K562 (cell line): ENCODE measurements at regions not wholly inside any gene's neighbourhood (a gene's known extent, or its start where the extent isn't known, plus 50 kb on each side); places are given as distances from the start of the nearest gene placed in this dataset.

Source experiments
- EGR1 ChIP-seq: fragments of 450-650 bp; conservative IDR thresholded peaks from 2 replicates; pipeline ENCODE4 v1.6.1; 2017; ENCODE audit warnings: mild to moderate bottlenecking
- MXD1 ChIP-seq: fragments of 250-450 bp; sonication (Bioruptor Pico); IDR thresholded peaks from 2 replicates; pipeline ENCODE4 v1.8.0; 2021; ENCODE audit warnings: borderline replicate concordance, mild to moderate bottlenecking, moderate library complexity; ENCODE audit not compliant: poor library complexity, severe bottlenecking
- PRPF4 ChIP-seq: fragments of 200-400 bp; formaldehyde crosslinking; IDR thresholded peaks from one replicate; pipeline ENCODE4 v1.6.1; 2017; ENCODE audit warnings: low read length, low read depth, mild to moderate bottlenecking; ENCODE audit not compliant: insufficient read depth, poor library complexity, severe bottlenecking
- RCOR1 ChIP-seq, 2 experiments: IDR thresholded peaks; 2 replicates each; pipeline ENCODE4 v1.6.1; 2012; ENCODE audit warnings: low read depth in 2 of 2, low read length in 2 of 2, borderline replicate concordance in 1 of 2, improper control_type of control experiment in 1 of 2
- SETDB1 ChIP-seq: IDR thresholded peaks from one replicate; pipeline ENCODE4 v1.6.1; 2012; ENCODE audit warnings: low read length, control low read depth, inconsistent platforms
- U2AF2 ChIP-seq: fragments of 200-400 bp; formaldehyde crosslinking; optimal IDR thresholded peaks from 2 replicates; pipeline ENCODE3; 2017; ENCODE audit warnings: low read depth, mild to moderate bottlenecking, low read length
- ZBTB33 ChIP-seq: sonication (generic); formaldehyde crosslinking; IDR thresholded peaks from 2 replicates; pipeline ENCODE4 v1.8.1; 2023; ENCODE audit warnings: mild to moderate bottlenecking, missing genetic modification reagents
- ZFP36 ChIP-seq: fragments of 150-350 bp; IDR thresholded peaks from 2 replicates; pipeline ENCODE4 v1.6.1; 2018; ENCODE audit warnings: low read length, low read depth; ENCODE audit not compliant: partially characterized antibody
- ZNF175 ChIP-seq: fragments of 200-800 bp; sonication (Bioruptor generic); IDR thresholded peaks from 2 replicates; pipeline ENCODE4 v1.6.1; 2016; ENCODE audit warnings: low read depth, mild to moderate bottlenecking, missing genetic modification characterization, missing compliant biosample characterization
- ZNF507 ChIP-seq: conservative IDR thresholded peaks from 2 replicates; pipeline ENCODE4 v1.6.1; 2017; ENCODE audit warnings: missing genetic modification characterization, missing compliant biosample characterization
- ZNF699 ChIP-seq: fragments of 250-450 bp; sonication (Bioruptor Pico); IDR thresholded peaks from 2 replicates; pipeline ENCODE4 v1.8.0; 2021; ENCODE audit warnings: mild to moderate bottlenecking, moderate library complexity; ENCODE audit not compliant: insufficient replicate concordance

GRCh38 chr14:98197933-98198332 lies 1074.1 kb downstream of the BCL11B start:
- no peak for TF ChIP-seq ZNF507 (tag)
- no peak for TF ChIP-seq EGR1
- no peak for TF ChIP-seq ZNF699 (CRISPR knock-in tag)
- no peak for TF ChIP-seq MXD1 (CRISPR knock-in tag)
- no peak for TF ChIP-seq ZNF175 (CRISPR knock-in tag)
- no peak for TF ChIP-seq ZBTB33
- no peak for TF ChIP-seq PRPF4
- no peak for TF ChIP-seq RCOR1 (IDR thresholded peaks at IDR 0.05; ENCODE audit: borderline replicate concordance in 1 of 2, low read depth in 2 of 2, low read length in 2 of 2)
- TF ChIP-seq U2AF2 = no peak
- no peak for TF ChIP-seq SETDB1
- TF ChIP-seq ZFP36 = no peak
